Ecto neural progenitor cell (in vitro differentiated cells): ENCODE measurements at regions not wholly inside any gene's neighbourhood (a gene's known extent, or its start where the extent isn't known, plus 50 kb on each side); places are given as distances from the start of the nearest gene placed in this dataset.

ENCODE experiments used
- DNase-seq: peaks from one replicate; pipeline ENCODE4 v3.0.0-alpha.2; 2018; ENCODE audit warnings: low spot score

DNA sequence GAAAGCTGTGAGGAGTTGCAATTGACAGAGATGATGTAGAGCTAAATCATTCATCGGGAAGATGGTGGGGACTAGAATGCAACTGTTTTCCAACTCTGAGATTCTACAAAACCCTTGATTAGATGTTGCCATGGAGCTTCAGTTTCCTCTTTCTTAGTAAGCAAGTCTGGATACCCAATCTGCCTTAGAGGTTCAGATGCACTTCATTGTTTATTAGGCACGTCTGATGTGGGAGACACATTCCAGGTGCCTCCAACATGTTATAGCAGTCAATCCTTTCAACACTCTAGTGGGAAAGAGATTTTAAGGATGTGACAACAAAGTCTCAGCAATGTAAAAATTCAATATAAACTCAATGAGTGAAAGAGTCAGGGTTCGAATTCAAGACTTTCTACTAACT lies 291.3 kb upstream of the PHYHIPL start:
- no peak for DNase-seq

DNA sequence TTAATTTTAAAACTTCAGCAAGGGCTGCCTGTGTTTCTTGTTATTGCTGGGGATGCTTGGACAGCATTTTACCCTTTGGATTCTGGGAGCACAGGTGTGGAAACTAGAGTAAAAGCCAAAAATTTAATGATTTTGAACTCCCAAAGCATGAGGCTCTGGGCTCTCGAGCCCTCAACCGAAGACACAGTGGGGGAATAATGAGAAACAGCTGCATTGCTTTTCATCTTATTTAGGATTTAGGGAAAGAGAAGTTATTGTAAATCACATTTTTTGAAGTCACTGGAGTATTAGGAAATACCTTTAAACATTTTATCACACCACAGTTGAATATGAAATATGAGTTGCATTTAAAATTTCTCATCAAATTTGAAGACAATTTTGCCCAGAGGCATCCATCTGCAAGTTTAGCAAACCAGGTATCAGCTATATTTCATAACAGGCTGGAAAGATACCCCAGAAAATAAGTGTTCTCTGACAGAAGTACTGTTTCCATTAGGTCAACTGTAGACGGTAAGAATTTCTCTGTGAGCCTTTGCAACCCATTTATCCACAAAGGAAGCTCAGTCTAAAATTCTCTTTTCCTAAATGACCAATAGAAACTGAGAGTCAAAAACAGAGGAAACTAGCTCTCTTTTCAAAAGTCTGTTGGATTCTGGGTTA lies 290.6 kb upstream of the PHYHIPL start:
- no peak for DNase-seq

DNA sequence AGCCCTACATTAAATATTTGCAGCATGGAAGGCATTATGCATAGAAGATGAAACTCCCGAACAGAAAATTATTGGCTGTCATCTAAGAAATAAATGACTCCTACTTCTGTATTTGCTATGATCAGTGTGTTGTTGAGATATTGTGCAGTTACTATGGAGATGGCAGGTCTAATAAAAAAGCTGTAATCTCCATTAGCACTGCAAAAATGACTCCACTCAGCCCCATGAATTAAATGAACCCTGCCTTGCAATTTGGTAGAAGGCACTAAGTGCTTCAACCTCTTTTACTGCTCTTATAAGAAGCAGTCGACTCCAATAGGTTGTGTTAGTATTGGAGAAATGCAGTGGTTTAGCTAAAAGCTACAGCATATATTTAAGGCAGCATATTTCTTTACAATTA lies 290.0 kb upstream of the PHYHIPL start:
- no peak for DNase-seq

DNA sequence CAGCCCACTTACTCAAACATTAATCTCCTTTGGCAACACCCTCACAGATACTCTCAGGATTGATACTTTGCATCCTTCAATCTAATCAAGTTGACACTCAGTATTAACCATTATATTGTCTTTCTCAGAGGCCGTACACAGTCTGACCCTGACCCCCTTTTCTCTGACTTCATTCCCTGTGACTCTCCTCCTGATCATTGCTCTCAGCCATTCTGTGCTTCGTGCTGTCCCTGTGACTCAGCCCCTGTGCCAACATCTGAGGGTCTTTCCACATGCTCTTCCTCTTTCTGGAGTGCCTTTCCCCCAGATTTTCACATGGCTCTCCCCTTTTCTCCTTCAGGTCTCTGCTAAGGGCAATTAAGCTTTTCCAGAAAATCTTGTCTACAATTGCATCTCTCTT lies 289.0 kb upstream of the PHYHIPL start:
- DNase-seq, result no peak

DNA sequence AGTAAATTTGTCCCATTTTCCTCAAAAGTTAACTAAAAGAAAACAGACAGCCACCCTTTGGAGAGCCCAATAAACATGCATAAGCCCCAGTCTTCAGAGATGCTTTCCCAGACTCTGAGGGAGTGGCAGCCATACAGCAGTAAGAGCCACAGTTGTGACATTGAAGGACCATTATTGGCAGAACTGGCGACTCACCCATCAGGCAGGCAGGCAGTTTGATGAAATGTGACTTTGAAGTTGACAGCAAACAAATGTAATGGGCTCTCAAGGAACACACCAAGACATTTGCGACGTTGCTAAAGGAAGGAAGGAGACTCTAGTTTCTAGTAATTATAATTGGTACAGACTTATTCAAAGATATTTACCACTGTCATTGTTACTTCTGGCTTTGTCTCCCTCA lies 287.5 kb upstream of the PHYHIPL start:
- no peak for DNase-seq

DNA sequence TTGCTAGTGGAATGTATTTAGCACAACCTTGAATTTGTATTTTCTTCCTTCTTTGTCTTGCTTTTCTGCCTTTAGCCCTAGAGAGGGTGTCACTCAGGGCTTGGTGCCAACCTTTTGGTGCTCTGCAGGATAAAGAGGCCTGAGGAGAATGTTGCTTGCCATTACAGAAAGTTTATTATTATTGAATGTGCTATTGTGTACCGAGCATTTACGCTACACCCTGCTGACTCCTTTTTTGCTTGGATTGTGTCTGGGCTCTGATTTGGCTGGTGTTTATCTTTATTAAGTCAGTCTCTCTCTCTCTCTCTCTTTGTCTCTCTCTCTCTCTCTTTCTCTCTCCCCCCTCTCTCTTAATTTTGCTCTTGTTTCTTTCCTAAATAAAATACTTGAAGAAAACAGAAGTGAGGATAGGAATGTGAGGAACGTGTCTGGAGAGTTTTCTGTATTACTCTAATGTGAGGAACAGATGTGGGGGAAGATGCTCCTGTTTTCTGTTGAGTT lies 284.4 kb upstream of the PHYHIPL start:
- no peak for DNase-seq

DNA sequence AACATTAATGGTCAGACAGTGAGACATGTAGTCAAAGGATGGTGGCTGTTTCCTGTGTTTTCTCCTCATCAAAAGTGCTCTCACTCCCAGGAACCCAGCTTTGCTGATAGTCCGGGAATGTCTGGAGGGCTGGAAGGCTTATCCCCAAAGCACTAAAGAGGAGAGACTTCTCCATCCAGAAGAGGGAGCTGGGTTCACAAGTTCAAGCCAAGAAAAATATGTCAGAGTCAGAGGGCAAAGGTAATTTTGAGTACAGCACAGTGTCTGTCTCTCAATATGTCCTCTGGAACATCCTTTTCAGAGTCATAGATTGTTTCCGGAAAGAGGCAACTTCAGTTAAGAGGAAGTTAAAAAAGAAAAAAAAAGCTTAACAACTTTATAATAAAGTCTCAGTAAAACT lies 281.5 kb upstream of the PHYHIPL start:
- no peak for DNase-seq

DNA sequence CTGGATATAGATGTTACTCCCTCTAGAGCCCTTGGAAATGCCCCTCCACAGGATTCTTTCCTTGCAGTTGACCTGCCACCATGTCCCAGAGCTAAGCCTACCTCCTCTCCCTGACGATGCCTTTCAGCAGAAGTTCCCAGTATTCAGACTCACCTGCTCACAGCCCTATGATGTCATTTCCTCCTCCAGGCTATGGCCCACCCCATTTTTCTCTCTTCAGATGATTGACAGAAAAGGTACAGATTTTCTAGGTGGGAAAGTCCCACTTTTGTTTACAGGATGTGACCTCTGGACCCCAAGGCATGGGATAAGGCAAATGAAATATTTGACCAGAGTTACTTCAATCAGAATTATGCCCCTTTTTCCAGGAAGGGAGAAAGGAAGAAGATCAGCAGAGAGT lies 280.2 kb upstream of the PHYHIPL start:
- no peak for DNase-seq

DNA sequence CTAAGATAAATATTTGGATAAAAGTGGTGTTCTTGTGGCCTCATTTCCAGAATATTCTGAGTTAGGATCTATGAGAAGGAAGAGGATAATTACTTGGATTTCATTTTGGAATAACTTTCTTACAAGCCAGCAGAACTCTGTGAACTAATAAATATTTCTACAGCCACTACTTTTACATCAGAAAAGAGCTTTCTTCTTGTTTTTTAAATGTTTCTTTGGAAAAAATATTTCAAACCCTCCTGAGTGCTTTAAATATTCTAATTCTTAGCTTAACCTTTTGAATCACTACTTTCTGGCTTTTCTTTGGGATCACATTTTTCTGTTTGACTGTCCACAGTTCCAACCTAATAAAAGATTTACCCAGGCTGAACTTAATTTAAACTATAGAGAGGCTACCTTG lies 279.2 kb upstream of the PHYHIPL start:
- DNase-seq, result no peak

DNA sequence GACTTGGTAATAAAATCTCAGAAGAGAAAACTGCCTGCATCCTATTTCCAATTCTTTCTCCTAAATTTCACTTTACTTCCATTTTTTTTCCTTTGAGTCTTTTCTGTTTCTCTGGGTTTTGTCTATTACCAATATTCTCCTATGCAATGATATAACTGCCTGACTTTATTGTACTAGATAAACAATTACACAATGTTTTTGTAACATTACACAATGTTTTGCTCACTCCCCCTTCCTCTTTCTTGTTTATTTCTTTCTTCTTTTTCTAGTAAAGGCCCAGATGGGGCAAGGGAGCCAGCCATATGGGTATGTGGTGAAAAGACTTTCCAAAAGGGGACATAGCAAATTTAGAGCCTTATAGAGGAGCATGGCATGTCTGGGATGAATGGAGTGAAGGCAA lies 278.7 kb upstream of the PHYHIPL start:
- no peak for DNase-seq

DNA sequence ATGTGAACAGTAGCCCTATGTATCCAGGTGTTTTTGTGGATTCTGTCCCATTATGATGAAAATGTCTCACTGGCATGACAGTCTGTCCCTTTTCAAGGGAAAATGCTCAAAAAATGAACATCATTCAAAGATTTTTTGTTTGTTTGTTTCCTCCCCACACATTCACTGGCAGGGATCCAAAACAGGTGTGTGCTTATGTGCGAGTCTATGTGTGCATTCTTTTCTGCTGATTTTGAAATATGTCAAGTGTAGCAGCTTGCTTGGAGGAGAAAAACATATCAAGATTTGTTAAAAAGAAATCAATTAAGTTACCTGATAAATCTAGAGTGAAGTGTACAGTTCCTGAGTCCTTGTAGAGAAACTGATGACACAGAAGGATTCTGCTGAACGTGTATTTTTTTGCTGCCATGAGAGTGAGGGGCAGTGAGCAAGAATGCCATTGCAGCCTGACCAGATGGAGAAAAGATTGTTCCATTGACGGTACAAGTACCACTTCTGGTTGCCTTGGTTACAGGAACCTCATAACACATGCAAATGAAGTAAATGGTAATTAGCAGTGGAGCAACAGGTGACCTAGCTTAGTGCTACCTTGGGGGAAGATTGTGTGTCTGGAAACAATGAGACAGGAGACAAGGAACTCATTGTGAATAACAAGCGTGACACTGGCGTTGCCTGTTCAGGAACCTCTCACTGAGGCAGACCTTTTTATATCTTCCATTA lies 277.4 kb upstream of the PHYHIPL start:
- DNase-seq, result no peak

DNA sequence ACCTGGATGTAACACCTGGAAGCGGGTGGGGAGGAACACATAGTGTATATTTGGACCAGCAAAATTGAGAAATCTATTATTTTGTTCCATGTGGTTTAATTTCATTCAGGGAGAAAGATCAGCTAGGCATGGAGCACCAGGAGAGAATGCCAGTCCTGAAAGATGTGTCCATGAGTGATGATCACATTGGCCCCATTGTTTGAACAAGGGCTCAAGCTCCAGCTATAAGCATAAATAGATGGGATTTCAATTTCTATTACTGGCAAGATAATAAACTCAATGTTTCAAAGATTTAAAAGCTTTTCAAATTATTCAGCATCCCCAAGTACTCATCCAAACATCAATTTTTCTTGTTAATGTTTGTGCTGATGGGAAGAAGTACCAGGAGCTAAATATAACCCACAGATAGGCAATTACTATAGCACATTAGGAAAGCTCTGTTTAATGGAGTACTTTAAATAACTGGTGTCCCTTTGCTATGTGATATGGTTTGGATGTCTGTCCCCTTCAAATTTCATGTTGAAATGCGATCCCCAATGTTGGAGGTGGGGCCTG lies 275.3 kb upstream of the PHYHIPL start:
- no peak for DNase-seq

DNA sequence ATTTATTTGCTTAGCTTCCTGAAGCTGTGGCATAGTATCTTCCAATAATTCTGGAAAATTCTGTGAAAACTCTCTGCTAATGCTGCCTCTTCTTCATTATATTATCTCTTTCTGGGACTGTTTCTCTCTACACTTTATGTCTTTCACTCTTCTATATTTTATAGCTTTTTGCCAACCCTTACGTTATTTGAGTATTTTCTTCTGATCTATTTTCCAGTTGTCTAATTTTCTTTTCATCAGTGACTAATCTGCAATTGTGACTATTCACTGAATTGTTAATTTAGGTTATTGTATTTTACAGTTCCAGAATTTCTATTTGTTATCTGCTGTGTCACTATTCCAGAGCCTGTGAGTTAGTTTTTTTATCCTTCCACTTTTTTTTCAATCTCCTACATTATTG lies 273.4 kb upstream of the PHYHIPL start:
- no peak for DNase-seq

DNA sequence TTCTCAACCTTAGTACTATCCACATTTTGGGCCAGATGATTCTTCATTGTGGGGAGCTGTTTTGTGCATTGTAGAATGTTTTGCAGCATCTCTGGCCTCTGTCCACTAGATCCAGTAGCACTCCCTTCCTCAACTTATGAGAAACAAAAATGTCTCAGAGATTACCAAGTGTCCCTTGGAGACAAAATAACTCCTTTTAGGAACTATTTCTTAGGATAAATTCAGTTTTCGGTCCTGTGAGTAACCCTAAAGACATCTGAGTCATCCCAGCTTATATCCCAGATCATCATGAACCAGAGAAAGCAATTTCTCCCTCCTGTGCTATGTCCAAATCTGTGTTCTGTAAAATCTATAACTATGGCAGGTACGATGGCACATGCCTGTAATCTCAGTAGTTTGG lies 266.6 kb upstream of the PHYHIPL start:
- DNase-seq, result no peak

DNA sequence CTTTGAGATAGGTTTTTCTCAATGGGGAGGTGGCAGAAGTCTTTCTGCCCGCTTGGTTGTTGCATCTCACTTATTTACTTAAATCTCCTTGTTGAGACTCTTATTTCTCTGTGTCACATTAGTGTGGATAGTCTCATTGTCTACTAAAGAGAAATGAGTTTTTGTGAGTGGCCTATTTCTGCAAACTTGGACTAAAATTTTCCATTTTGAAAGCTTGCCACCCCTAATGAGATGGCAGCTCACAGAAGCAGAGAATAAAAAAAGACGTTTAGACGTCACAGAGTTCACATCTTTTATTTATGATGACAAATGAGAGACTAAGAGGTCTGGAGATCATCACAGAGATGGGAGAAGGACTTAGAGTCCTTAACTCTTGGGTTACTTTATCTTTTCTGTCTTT lies 262.7 kb upstream of the PHYHIPL start:
- DNase-seq, result no peak

DNA sequence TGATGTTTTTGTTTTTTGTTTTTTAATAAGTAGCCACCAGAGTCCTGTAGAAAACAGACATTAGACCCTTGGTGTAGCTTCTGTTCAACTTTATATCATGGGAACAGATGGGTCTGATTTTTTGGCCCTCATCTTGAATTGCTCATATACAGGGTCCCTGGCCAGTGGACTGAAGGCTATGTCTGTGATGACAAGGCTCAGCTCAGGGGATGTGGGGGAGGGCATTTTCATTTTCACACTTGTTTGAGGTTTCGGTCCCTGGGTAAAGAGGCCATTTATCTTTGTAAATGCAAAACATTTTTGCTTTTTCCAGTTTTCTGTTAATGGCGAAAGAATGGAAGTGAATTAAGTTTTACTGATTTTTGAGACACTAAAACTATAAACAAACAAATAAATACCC lies 257.6 kb upstream of the PHYHIPL start:
- DNase-seq, result no peak

DNA sequence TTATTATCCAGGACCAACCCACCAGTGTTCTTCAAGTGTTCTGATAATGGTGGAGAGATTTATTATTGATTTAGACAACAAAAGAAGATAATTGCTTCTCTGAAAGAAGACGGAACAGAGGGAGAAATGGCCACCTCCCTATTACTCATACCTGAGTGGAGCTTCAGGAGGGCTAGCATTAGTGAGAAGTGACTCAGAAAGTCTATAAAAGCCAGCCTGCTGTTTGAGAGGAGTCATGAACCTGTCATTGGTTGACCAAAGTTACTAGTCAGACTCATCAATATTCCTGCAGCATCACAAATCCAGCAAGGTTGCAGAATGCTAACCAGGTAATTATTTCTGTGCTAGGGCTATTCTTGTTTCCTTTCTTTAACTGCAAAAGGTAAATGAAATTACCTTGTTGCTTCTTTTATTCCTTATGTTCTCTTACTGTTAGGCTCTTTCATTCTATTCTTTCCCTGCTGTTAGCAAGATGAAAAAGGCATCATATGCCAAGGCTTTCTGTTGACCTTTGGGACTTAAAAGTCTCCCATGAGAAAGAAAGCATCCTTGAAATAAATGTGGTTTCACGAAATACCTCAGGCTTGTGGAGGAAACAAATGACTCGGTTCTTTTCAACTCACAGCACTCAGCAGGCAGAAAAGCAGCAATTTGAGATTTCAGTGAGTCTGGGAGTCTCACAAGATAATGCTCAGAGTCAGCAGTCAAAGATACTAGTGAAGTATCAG lies 256.4 kb upstream of the PHYHIPL start:
- no peak for DNase-seq

DNA sequence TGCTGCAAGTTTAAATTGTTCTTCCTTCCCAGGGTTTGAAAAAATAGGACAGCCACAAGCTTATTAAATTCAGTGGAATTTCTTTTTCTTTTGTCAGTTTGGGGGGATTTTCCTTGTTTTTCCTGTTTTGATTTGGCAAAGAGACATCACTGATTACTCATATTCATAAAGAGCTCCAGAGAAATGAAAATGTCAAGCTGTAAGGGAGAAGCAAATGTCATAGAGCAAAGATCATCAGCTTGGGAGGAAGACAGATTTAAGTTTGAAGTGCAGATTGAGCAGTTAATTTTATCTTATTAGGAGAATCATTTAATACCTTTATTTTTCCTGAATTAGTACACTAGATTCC lies 255.8 kb upstream of the PHYHIPL start:
- no peak for DNase-seq

DNA sequence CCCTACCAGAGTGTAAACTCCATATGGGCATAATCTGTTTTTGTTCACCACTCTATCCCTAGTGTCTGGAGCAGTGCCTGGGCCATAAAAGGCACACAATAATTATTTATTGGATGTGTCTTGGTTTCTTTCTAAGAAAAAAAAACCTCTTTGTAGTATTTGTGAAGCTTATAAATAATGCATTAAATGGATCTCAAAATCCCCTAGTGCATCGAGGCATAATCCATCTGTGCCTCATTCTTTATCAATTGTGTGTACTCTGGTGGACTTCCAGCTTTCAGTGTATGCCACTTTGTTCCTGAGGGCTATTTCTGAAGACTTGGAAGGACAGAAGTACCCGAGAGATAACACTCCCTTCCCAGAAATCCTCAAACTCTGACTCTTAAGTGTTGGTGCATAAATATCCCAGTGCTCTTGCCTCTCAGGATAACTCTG lies 255.0 kb upstream of the PHYHIPL start:
- no peak for DNase-seq

DNA sequence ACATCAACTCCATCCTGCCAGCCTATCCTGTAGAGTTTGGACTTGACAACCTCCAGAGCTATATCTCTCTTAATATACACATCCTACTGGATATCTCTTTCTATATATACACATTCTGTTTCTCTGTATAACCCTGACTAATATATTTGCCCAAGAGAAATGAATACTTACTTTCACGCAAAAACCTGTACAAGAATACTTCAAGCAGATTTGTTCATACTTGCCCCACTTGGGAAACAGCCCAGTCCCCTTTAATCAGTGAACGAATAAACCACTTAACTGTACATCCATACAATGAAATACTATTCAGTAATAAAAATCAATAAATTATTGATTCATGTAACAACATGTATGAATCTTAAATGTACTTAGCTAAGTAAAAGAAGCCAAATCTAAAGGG lies 251.1 kb upstream of the PHYHIPL start:
- no peak for DNase-seq

DNA sequence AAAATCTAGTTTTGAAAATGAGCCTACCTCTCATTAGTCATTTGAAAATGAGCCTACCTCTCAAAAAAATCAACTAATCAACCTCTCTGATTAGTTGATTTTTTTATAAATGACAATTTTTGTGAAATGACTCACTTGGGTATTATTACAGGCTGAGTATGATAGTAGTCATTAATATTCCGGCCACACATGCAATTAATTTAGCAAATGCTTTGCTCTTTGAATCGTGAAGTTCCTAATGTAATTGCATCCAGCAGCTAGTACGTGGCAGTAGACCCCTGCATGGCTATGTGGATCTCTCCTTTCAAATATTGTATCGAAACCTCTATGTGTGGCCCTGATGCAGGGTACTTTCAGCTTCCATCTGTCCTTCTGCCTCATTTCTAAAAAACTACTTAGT lies 245.9 kb upstream of the PHYHIPL start:
- no peak for DNase-seq

DNA sequence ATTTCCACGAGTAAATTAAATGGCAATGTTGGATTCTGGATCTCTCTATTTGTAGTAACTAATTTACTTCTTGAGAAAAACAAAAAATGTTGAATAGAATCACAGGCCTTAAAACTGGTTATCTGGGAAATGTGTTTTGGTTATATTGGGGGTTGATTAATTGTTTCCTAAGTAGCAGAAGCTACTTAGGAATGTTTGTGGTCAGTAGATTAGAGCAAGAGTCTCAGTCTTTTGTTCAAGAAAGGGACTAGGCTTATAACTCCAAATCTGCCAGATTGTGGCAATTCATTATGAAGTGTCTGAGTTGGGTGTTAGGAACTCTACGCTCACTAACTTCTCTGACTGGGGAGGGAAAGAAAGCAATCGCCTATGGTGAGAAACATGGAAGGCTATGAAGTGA lies 244.3 kb upstream of the PHYHIPL start:
- DNase-seq, result no peak
